ENCODE measurements at regions not wholly inside any gene's neighbourhood (a gene's known extent, or its start where the extent isn't known, plus 50 kb on each side); places are given as distances from the start of the nearest gene placed in this dataset.

DNA sequence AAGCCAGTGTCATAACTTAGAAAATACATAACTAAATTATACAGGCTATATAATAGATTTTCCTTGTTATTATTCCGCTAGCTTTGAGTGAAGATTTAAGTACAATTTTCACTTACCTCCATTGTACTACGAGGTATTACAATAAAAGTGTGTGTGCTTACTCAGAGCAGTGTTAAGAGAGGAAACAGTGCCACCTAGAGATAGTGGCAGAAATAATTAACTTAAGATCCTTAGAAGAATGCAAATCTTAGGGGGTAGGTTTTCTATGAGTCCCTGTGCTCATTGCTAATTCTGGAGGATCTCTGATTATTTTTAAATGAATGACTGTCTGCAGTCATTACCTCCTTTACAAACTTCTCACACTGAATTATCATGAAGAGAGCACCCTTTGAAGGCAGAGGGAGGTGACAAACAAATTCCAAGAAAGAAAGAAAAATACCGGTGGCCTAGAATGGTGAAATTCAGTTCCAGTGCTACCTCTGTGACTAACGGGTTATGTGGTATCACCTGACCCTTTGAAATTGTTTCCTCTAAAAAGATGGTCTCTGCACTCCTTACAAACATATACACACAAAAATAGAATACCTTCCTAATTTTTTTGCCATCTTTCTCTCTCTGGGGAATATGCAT lies 379.8 kb downstream of the TRIM36 start:
- no peak overlapping the region for H2AFZ ChIP-seq (ENCODE audit: low read length)
- H3K9ac ChIP-seq (ENCODE audit: low read length), result no peak overlapping the region
- H3K79me2 ChIP-seq (ENCODE audit: low read length), result no peaks in the 10 kb centered on the region
- H3K4me1 ChIP-seq (ENCODE audit: low read length), result no peaks in the 10 kb centered on the region
- H3K9me3 ChIP-seq (replicated peaks; ENCODE audit: insufficient read depth, low read length), result no peaks in the 10 kb centered on the region
- no peaks in the 10 kb centered on the region for H3F3A ChIP-seq (ENCODE audit: insufficient read depth, low read length)
- no peaks in the 10 kb centered on the region for H3K36me3 ChIP-seq (replicated peaks; ENCODE audit: insufficient read depth, low read length)
- no peak overlapping the region for H3K27ac ChIP-seq (ENCODE audit: low read length)
- no peaks in the 10 kb centered on the region for H3K27me3 ChIP-seq (replicated peaks; ENCODE audit: insufficient read depth, low read length)
- H3K4me3 ChIP-seq (ENCODE audit: low read length), result no peak overlapping the region
- H3K4me2 ChIP-seq (ENCODE audit: low read depth, low read length), result no peak overlapping the region
- TF ChIP-seq EZH2phosphoT487 (IDR thresholded peaks at IDR 0.05; ENCODE audit: low read length), result no peak
- TF ChIP-seq, protein P1, sequence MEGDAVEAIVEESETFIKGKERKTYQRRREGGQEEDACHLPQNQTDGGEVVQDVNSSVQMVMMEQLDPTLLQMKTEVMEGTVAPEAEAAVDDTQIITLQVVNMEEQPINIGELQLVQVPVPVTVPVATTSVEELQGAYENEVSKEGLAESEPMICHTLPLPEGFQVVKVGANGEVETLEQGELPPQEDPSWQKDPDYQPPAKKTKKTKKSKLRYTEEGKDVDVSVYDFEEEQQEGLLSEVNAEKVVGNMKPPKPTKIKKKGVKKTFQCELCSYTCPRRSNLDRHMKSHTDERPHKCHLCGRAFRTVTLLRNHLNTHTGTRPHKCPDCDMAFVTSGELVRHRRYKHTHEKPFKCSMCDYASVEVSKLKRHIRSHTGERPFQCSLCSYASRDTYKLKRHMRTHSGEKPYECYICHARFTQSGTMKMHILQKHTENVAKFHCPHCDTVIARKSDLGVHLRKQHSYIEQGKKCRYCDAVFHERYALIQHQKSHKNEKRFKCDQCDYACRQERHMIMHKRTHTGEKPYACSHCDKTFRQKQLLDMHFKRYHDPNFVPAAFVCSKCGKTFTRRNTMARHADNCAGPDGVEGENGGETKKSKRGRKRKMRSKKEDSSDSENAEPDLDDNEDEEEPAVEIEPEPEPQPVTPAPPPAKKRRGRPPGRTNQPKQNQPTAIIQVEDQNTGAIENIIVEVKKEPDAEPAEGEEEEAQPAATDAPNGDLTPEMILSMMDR (IDR thresholded peaks at IDR 0.05; ENCODE audit: low read length), result peak; percentile 66
- DNase-seq, result peak; percentile 38
- H4K20me1 ChIP-seq (ENCODE audit: insufficient read depth, low read length), result no peaks in the 10 kb centered on the region
- H3K9me2 ChIP-seq (replicated peaks; ENCODE audit: insufficient read depth, low read length), result no peaks in the 10 kb centered on the region

DNA sequence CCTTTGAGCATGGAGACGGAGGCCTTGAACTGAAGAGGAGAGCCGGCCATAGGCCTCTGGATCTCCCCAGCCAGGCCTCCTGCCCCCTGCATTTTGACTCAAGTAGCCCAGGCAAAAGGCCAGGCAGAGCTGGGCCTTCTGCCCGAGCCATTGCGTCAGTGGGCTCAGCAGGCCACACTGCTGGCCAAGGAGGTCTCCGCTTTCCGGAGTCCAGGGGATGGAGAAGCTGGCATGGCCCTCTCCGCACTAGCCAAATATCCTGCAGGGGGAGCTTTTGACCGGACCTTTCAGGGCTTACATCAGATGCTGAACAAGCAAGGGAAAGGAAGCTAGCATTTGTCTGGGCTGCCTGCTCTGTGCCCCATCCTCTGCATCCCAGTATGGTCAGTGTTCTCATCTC lies 386.8 kb downstream of the TRIM36 start:
- H2AFZ ChIP-seq (ENCODE audit: low read length), result no peak overlapping the region
- no peak overlapping the region for H3K4me2 ChIP-seq (ENCODE audit: low read depth, low read length)
- H3K4me1 ChIP-seq (ENCODE audit: low read length), result no peaks in the 10 kb centered on the region
- no peak overlapping the region for H3K4me3 ChIP-seq (ENCODE audit: low read length)
- no peaks in the 10 kb centered on the region for H3F3A ChIP-seq (ENCODE audit: insufficient read depth, low read length)
- no peaks in the 10 kb centered on the region for H4K20me1 ChIP-seq (ENCODE audit: insufficient read depth, low read length)
- H3K27ac ChIP-seq (ENCODE audit: low read length), result no peak overlapping the region
- no peaks in the 10 kb centered on the region for H3K36me3 ChIP-seq (replicated peaks; ENCODE audit: insufficient read depth, low read length)
- no peak for DNase-seq
- no peaks in the 10 kb centered on the region for H3K79me2 ChIP-seq (ENCODE audit: low read length)
- H3K9ac ChIP-seq (ENCODE audit: low read length), result no peak overlapping the region
- TF ChIP-seq EZH2phosphoT487 (IDR thresholded peaks at IDR 0.05; ENCODE audit: low read length), result no peak
- TF ChIP-seq, protein P1 (IDR thresholded peaks at IDR 0.05; ENCODE audit: low read length), result no peak
- TF ChIP-seq EZH2 (optimal IDR thresholded peaks at IDR 0.05; ENCODE audit: low read depth, low read length), result no peak
- H3K9me3 ChIP-seq (replicated peaks; ENCODE audit: insufficient read depth, low read length), result no peaks in the 10 kb centered on the region
- H3K9me2 ChIP-seq (replicated peaks; ENCODE audit: insufficient read depth, low read length), result no peaks in the 10 kb centered on the region
- H3K27me3 ChIP-seq (replicated peaks; ENCODE audit: insufficient read depth, low read length), result no peaks in the 10 kb centered on the region

DNA sequence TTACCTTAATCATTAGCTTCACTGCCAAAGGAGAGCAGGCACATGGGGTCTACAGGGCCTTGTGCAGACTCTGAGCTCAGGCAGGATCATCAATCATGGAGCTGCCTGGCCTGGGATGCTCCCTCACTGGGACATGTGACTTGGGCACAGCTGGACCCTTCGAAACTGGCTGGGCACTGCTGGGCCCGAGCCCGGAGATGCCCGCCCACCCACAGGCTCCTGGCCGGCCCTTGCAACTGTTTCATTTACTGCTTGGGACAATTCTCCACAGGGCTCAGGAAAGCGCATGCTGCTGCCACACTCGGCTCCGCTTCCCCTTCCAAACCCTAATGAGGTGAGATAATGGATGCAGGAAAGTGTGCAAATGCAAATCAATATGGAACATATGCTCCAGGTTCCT lies 387.5 kb downstream of the TRIM36 start:
- Histone ChIP-seq H3K9ac (ENCODE audit: low read length) (no peak overlapping the region), H3F3A (ENCODE audit: insufficient read depth, low read length) (no peaks in the 10 kb centered on the region), H3K27me3 (replicated peaks; ENCODE audit: insufficient read depth, low read length) (no peaks in the 10 kb centered on the region), H4K20me1 (ENCODE audit: insufficient read depth, low read length) (no peaks in the 10 kb centered on the region), H3K9me2 (replicated peaks; ENCODE audit: insufficient read depth, low read length) (no peaks in the 10 kb centered on the region), H3K9me3 (replicated peaks; ENCODE audit: insufficient read depth, low read length) (no peaks in the 10 kb centered on the region), H3K4me2 (ENCODE audit: low read depth, low read length) (no peak overlapping the region), H3K79me2 (ENCODE audit: low read length) (no peaks in the 10 kb centered on the region), H3K27ac (ENCODE audit: low read length) (no peak overlapping the region), H3K4me3 (ENCODE audit: low read length) (no peak overlapping the region), H3K4me1 (ENCODE audit: low read length) (no peaks in the 10 kb centered on the region), H3K36me3 (replicated peaks; ENCODE audit: insufficient read depth, low read length) (no peaks in the 10 kb centered on the region), H2AFZ (ENCODE audit: low read length) (no peak overlapping the region)
- TF ChIP-seq EZH2 (optimal IDR thresholded peaks at IDR 0.05; ENCODE audit: low read depth, low read length), result no peak
- TF ChIP-seq, protein P1 (IDR thresholded peaks at IDR 0.05; ENCODE audit: low read length), result no peak
- no peak for DNase-seq
